H1 (cell line): ENCODE measurements at regions not wholly inside any gene's neighbourhood (a gene's known extent, or its start where the extent isn't known, plus 50 kb on each side); places are given as distances from the start of the nearest gene placed in this dataset.

Experiments
- CHD2 ChIP-seq: IDR thresholded peaks from 2 replicates; pipeline ENCODE4 v1.6.1; 2012; ENCODE audit warnings: low read length, improper control_type of control experiment
- EGR1 ChIP-seq: IDR thresholded peaks from 2 replicates; pipeline ENCODE4 v1.6.1; 2011; ENCODE audit warnings: low read depth, low read length, borderline replicate concordance
- FOSL1 ChIP-seq: IDR thresholded peaks from 2 replicates; pipeline ENCODE4 v1.6.1; 2011; ENCODE audit warnings: mild to moderate bottlenecking, low read depth, low read length, moderate library complexity; ENCODE audit not compliant: insufficient read depth
- HDAC6 ChIP-seq: IDR thresholded peaks from one replicate; pipeline ENCODE4 v1.7.1; 2012; ENCODE audit warnings: low read depth, mild to moderate bottlenecking, inconsistent platforms, low read length, moderate library complexity
- KDM1A ChIP-seq: fragments of 200-600, 300-600 bp; sonication (generic); IDR thresholded peaks from 2 replicates; pipeline ENCODE4 v1.7.1; 2016; ENCODE audit warnings: mild to moderate bottlenecking, low read length, borderline replicate concordance
- PHF8 ChIP-seq: fragments of 200-600 bp; sonication (generic); conservative IDR thresholded peaks from 2 replicates; pipeline ENCODE4 v1.7.1; 2012; ENCODE audit warnings: low read depth, mild to moderate bottlenecking, inconsistent platforms, low read length, moderate library complexity
- POLR2AphosphoS5 ChIP-seq: IDR thresholded peaks from 2 replicates; pipeline ENCODE4 v1.6.1; 2011; ENCODE audit warnings: low read depth, low read length
- RBBP5 ChIP-seq: IDR thresholded peaks from 2 replicates; pipeline ENCODE4 v1.7.1; 2012; ENCODE audit warnings: low read depth, mild to moderate bottlenecking, inconsistent platforms, low read length, moderate library complexity, borderline replicate concordance
- SP1 ChIP-seq: IDR thresholded peaks from 2 replicates; pipeline ENCODE4 v1.6.1; 2011; ENCODE audit warnings: low read depth, low read length
- SP4 ChIP-seq: IDR thresholded peaks from 2 replicates; pipeline ENCODE4 v1.6.1; 2012; ENCODE audit warnings: low read length, inconsistent platforms
- TF ChIP-seq, protein P1 (sequence below): fragments of 300-600 bp; sonication (generic); IDR thresholded peaks from 2 replicates; pipeline ENCODE4 v1.7.1; 2012; ENCODE audit warnings: low read length, moderate library complexity, mild to moderate bottlenecking, inconsistent platforms; ENCODE audit not compliant: insufficient replicate concordance
- TF ChIP-seq, protein P2 (sequence below): IDR thresholded peaks from 2 replicates; pipeline ENCODE4 v1.6.1; 2011; ENCODE audit warnings: low read depth, mild to moderate bottlenecking, low read length; ENCODE audit not compliant: insufficient read depth
- TF ChIP-seq, protein P3 (sequence below): IDR thresholded peaks from 2 replicates; pipeline ENCODE4 v1.6.1; 2012; ENCODE audit warnings: inconsistent platforms

DNA sequence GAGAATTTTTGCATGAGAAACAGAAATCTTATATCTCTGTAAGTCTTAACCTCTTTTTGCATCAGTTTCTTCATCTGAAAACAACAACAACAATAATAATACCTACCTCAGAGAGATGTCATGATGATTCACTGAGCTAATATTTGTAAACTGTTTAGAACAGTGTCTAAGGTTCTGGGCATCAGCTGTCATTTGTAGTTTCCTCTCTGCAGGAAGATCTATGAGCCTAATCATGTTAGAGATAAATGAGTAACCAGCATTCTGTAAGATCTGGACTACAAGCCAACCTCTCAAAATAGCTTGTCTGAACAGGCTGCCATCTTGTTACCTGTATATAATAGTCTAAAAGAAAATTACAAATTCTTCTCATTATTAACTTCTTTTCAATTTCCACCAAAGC, 383.0 kb upstream of the RORA start (continued):
- TF ChIP-seq, protein P1, sequence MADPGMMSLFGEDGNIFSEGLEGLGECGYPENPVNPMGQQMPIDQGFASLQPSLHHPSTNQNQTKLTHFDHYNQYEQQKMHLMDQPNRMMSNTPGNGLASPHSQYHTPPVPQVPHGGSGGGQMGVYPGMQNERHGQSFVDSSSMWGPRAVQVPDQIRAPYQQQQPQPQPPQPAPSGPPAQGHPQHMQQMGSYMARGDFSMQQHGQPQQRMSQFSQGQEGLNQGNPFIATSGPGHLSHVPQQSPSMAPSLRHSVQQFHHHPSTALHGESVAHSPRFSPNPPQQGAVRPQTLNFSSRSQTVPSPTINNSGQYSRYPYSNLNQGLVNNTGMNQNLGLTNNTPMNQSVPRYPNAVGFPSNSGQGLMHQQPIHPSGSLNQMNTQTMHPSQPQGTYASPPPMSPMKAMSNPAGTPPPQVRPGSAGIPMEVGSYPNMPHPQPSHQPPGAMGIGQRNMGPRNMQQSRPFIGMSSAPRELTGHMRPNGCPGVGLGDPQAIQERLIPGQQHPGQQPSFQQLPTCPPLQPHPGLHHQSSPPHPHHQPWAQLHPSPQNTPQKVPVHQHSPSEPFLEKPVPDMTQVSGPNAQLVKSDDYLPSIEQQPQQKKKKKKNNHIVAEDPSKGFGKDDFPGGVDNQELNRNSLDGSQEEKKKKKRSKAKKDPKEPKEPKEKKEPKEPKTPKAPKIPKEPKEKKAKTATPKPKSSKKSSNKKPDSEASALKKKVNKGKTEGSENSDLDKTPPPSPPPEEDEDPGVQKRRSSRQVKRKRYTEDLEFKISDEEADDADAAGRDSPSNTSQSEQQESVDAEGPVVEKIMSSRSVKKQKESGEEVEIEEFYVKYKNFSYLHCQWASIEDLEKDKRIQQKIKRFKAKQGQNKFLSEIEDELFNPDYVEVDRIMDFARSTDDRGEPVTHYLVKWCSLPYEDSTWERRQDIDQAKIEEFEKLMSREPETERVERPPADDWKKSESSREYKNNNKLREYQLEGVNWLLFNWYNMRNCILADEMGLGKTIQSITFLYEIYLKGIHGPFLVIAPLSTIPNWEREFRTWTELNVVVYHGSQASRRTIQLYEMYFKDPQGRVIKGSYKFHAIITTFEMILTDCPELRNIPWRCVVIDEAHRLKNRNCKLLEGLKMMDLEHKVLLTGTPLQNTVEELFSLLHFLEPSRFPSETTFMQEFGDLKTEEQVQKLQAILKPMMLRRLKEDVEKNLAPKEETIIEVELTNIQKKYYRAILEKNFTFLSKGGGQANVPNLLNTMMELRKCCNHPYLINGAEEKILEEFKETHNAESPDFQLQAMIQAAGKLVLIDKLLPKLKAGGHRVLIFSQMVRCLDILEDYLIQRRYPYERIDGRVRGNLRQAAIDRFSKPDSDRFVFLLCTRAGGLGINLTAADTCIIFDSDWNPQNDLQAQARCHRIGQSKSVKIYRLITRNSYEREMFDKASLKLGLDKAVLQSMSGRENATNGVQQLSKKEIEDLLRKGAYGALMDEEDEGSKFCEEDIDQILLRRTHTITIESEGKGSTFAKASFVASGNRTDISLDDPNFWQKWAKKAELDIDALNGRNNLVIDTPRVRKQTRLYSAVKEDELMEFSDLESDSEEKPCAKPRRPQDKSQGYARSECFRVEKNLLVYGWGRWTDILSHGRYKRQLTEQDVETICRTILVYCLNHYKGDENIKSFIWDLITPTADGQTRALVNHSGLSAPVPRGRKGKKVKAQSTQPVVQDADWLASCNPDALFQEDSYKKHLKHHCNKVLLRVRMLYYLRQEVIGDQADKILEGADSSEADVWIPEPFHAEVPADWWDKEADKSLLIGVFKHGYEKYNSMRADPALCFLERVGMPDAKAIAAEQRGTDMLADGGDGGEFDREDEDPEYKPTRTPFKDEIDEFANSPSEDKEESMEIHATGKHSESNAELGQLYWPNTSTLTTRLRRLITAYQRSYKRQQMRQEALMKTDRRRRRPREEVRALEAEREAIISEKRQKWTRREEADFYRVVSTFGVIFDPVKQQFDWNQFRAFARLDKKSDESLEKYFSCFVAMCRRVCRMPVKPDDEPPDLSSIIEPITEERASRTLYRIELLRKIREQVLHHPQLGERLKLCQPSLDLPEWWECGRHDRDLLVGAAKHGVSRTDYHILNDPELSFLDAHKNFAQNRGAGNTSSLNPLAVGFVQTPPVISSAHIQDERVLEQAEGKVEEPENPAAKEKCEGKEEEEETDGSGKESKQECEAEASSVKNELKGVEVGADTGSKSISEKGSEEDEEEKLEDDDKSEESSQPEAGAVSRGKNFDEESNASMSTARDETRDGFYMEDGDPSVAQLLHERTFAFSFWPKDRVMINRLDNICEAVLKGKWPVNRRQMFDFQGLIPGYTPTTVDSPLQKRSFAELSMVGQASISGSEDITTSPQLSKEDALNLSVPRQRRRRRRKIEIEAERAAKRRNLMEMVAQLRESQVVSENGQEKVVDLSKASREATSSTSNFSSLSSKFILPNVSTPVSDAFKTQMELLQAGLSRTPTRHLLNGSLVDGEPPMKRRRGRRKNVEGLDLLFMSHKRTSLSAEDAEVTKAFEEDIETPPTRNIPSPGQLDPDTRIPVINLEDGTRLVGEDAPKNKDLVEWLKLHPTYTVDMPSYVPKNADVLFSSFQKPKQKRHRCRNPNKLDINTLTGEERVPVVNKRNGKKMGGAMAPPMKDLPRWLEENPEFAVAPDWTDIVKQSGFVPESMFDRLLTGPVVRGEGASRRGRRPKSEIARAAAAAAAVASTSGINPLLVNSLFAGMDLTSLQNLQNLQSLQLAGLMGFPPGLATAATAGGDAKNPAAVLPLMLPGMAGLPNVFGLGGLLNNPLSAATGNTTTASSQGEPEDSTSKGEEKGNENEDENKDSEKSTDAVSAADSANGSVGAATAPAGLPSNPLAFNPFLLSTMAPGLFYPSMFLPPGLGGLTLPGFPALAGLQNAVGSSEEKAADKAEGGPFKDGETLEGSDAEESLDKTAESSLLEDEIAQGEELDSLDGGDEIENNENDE, result no peak
- TF ChIP-seq SP4 (no peak), FOSL1 (no peak), POLR2AphosphoS5 (no peak), PHF8 (no peak), SP1 (no peak), EGR1 (no peak), RBBP5 (no peak), HDAC6 (no peak), CHD2 (no peak), KDM1A (no peak)
- TF ChIP-seq, protein P2, sequence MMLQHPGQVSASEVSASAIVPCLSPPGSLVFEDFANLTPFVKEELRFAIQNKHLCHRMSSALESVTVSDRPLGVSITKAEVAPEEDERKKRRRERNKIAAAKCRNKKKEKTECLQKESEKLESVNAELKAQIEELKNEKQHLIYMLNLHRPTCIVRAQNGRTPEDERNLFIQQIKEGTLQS, result no peak
- TF ChIP-seq, protein P3, sequence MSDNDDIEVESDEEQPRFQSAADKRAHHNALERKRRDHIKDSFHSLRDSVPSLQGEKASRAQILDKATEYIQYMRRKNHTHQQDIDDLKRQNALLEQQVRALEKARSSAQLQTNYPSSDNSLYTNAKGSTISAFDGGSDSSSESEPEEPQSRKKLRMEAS, result no peak
